ENCODE measurements at regions not wholly inside any gene's neighbourhood (a gene's known extent, or its start where the extent isn't known, plus 50 kb on each side); places are given as distances from the start of the nearest gene placed in this dataset.

GRCh38 chr3:73708956-73709355 lies 84.2 kb upstream of the PDZRN3 start:
- TF ChIP-seq CTCF (IDR thresholded peaks at IDR 0.05; ENCODE audit: low read depth, low read length) = no peak
- no peak for TF ChIP-seq POLR2A (IDR thresholded peaks at IDR 0.05; ENCODE audit: extremely low read depth, insufficient read length)
